ENCODE measurements at regions not wholly inside any gene's neighbourhood (a gene's known extent, or its start where the extent isn't known, plus 50 kb on each side); places are given as distances from the start of the nearest gene placed in this dataset.

DNA sequence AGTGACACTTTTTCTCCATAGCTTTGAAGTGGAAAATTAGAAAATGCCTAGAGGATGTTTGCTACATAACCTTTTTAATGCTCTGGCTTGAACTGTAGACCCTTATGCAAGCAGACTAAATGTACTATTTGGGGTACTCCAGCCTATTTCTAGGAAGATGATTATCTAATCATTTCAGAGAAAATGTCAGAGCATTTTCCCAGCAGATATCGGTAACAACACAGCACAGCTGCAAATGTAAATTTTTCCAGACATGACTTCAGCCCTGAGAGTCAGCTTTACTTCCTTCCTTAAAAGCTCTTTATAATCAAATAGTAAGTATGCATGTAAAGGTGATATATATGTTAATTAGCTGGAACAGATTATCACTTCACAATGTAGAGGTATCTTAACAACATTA is 1647.1 kb downstream of the SUCLG1 start:
- TF ChIP-seq EZH2 (IDR thresholded peaks at IDR 0.05) (no peak), POLR2AphosphoS5 (IDR thresholded peaks at IDR 0.05; ENCODE audit: borderline replicate concordance, low read depth, low read length) (no peak)

Measured in SK-N-MC (cell line).